Bronchial epithelial cell (primary cell): ENCODE measurements at regions not wholly inside any gene's neighbourhood (a gene's known extent, or its start where the extent isn't known, plus 50 kb on each side); places are given as distances from the start of the nearest gene placed in this dataset.

ENCODE experiments used
- DNase-seq: peaks from one replicate; pipeline ENCODE4 v3.0.0-alpha.2; 2010; ENCODE audit warnings: low read depth
- FAIRE-seq: peaks from 2 replicates; lab custom pipeline; 2011; peaks lifted over from hg19 to GRCh38; lab: Jason Lieb, UNC
- H3K27me3 ChIP-seq: 2 replicates; pipeline ENCODE4 v1.5.1; 2011; ENCODE audit warnings: low read length; ENCODE audit not compliant: control insufficient read depth, insufficient read depth
- H3K36me3 ChIP-seq: 2 replicates; pipeline ENCODE4 v1.5.1; 2011; ENCODE audit warnings: low read length; ENCODE audit not compliant: control insufficient read depth, insufficient read depth
- H3K4me3 ChIP-seq: 2 replicates; pipeline ENCODE4 v1.5.1; 2011; ENCODE audit warnings: mild to moderate bottlenecking, low read depth, low read length, control low read depth
- TF ChIP-seq, protein P1 (sequence below): IDR thresholded peaks from 2 replicates; pipeline ENCODE4 v1.5.1; 2011; ENCODE audit warnings: mild to moderate bottlenecking, moderate library complexity, low read length, control low read depth, inconsistent platforms; ENCODE audit not compliant: insufficient read depth, severe bottlenecking

DNA sequence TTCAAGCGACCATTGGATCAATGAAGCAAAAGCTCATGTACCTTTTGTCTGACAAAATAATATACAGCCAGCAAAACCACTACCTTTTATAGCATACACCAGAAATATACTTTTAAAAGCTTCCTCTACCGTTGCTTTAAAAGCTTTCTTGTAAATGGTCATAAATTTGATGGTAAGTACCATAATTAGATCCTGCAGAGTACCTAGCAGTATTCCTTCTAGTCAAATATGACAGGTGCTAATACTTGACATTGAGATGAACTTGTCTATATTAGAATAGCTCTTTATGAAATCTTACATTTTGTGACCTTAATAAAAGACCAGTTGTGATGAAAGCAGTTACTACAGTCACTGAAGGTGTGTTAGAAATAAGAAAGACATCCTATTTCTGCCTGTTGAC, 340.5 kb upstream of the ANO3 start:
- Histone ChIP-seq H3K4me3 (no peak overlapping the region), H3K36me3 (no peaks in the 10 kb centered on the region), H3K27me3 (no peaks in the 10 kb centered on the region)
- FAIRE-seq (no peak), DNase-seq (no peak)
- TF ChIP-seq, protein P1, sequence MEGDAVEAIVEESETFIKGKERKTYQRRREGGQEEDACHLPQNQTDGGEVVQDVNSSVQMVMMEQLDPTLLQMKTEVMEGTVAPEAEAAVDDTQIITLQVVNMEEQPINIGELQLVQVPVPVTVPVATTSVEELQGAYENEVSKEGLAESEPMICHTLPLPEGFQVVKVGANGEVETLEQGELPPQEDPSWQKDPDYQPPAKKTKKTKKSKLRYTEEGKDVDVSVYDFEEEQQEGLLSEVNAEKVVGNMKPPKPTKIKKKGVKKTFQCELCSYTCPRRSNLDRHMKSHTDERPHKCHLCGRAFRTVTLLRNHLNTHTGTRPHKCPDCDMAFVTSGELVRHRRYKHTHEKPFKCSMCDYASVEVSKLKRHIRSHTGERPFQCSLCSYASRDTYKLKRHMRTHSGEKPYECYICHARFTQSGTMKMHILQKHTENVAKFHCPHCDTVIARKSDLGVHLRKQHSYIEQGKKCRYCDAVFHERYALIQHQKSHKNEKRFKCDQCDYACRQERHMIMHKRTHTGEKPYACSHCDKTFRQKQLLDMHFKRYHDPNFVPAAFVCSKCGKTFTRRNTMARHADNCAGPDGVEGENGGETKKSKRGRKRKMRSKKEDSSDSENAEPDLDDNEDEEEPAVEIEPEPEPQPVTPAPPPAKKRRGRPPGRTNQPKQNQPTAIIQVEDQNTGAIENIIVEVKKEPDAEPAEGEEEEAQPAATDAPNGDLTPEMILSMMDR = no peak

DNA sequence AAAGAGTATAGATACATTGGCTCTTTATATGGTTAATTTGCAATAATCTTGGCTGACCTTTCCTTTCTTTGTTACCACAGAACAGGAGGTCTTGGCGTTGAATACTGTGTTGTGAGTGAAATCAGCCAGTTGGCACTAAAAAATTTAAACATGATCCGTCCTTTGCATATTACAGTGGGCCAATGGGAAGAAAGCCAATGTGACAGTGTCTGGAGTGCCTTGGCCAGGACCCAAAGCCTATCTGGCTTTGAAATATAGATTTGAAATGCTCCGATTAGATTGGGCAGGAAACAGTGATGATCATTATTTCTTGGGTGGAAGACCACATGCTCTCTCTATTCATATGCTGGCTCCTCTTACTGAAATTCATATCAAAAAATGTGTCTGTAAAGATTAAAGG, 339.6 kb upstream of the ANO3 start:
- FAIRE-seq = no peak
- no peaks in the 10 kb centered on the region for H3K27me3 ChIP-seq
- TF ChIP-seq, protein P1 = no peak
- H3K4me3 ChIP-seq = no peak overlapping the region
- DNase-seq = no peak
- H3K36me3 ChIP-seq = no peaks in the 10 kb centered on the region

DNA sequence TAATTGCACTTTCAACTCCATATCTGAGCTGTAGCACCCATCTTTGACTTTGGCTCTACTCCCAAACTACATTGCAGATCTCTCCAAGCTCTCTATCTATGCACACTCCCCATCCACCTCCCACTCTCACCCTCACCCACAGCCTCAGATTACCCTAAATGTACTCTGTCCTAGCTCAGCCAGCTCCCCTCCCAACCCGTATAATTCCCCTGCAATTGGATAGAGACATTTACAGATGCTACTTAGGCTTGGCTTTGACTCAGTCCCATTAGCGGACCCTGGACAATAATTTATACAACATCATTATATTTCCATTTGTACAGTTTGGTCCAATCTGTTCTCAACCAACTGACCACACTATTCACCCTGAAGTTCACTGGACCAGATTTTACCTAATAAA, 338.9 kb upstream of the ANO3 start:
- no peak overlapping the region for H3K4me3 ChIP-seq
- TF ChIP-seq, protein P1 = no peak
- H3K27me3 ChIP-seq = no peaks in the 10 kb centered on the region
- no peaks in the 10 kb centered on the region for H3K36me3 ChIP-seq
- FAIRE-seq (no peak), DNase-seq (no peak)

DNA sequence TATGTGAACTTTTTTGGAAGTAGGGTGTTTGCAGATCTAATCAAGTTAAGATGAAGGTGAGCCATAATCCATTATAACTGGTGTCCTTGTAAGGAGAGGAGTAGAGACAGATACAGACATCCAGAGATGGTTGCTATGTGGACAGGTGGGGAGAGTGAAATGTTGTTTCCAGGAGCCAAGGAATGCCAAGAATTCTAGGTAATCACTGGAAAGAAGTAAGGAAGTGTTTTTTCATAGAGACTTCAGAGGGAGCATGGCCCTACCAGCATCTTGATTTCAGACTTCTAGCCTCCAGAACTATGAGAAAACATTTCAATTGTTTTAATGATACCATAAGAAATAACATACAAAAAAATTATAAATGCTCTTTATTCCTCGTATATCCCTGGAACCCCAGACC, 320.5 kb upstream of the ANO3 start:
- no peak for FAIRE-seq
- TF ChIP-seq, protein P1 = no peak
- H3K36me3 ChIP-seq = no peaks in the 10 kb centered on the region
- no peaks in the 10 kb centered on the region for H3K27me3 ChIP-seq
- DNase-seq = no peak
- H3K4me3 ChIP-seq = no peak overlapping the region

DNA sequence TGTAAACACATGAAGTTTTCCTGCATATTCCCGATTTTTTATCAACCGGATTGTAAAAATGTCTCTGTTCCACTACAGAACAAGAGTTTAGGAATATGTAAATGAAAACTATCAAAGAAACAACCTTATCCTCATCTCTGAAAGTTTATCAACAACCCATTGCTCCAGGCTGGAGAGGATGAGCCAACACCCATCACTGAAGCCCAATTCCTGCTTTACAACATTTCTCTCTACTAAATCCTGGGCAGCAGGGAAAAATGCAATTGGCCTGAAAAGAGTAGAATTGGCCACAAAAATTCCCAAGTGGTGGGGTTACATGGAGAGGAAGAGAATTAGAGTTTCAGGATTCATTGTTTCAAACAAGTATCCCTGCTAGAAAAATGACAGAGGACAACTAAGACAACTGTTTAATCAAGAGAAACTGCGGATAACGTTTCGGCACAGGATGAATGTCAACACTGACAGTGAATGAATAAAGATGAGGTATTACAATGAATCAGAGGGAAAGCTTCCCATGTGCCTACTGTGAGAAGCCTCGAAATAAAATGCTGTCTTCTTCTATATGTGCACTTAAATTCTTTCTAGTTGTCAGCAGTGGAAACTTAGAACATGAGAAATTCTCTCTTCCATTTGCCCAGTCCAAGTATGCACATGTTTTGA, 317.3 kb upstream of the ANO3 start:
- TF ChIP-seq, protein P1 = no peak
- Histone ChIP-seq H3K36me3 (no peaks in the 10 kb centered on the region), H3K27me3 (no peaks in the 10 kb centered on the region), H3K4me3 (no peak overlapping the region)
- FAIRE-seq (no peak), DNase-seq (no peak)

DNA sequence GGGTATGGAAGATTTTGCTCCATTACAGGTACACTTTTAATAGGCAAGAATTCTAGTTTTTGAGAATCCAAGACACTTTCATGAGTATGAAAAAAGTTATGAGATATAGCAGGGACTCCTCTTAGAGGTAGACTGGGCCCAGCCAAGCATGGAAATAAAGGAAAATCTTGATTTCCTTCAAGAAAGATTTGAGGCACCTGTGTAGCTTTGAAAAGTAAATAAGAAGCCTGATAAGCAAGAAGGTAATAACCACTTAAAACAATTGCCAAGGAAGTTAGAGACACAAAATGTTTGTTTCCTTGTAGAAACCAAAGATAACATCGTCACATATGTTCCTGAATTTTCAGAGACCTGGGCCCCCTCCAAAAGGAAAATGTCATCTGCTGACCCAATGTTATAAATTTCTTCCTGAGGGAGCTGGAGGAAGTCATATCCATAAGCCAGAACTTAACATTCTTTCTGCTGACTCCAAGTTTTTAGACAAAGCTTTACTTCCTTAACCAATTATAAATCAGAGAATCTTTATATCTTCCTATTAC, 314.5 kb upstream of the ANO3 start:
- FAIRE-seq = no peak
- Histone ChIP-seq H3K27me3 (no peaks in the 10 kb centered on the region), H3K4me3 (no peak overlapping the region), H3K36me3 (no peaks in the 10 kb centered on the region)
- TF ChIP-seq, protein P1 = no peak
- DNase-seq = no peak
